GM12872 (cell line): ENCODE measurements at regions not wholly inside any gene's neighbourhood (a gene's known extent, or its start where the extent isn't known, plus 50 kb on each side); places are given as distances from the start of the nearest gene placed in this dataset.

ENCODE experiments used
- CTCF ChIP-seq: IDR thresholded peaks from 3 replicates; pipeline ENCODE4 v1.5.1; 2011; ENCODE audit warnings: low read depth, mild to moderate bottlenecking, low read length, moderate library complexity; ENCODE audit not compliant: insufficient read depth

- no peak for TF ChIP-seq CTCF
Observed at GRCh38 chr13:95352486-95352885, 51.2 kb upstream of the ABCC4 start.

- TF ChIP-seq CTCF = no peak
Observed at GRCh38 chr13:95354156-95354555, 52.9 kb upstream of the ABCC4 start.

- no peak for TF ChIP-seq CTCF
Observed at GRCh38 chr13:95354680-95355487, 53.6 kb upstream of the ABCC4 start.

GRCh38 chr13:95355494-95355893, 54.2 kb upstream of the ABCC4 start:
- TF ChIP-seq CTCF = no peak

GRCh38 chr13:95356916-95357315, 55.7 kb upstream of the ABCC4 start:
- no peak for TF ChIP-seq CTCF

- TF ChIP-seq CTCF = no peak
Observed at GRCh38 chr13:95357875-95358274, 56.6 kb upstream of the ABCC4 start.

GRCh38 chr13:95360052-95360451, 58.8 kb upstream of the ABCC4 start:
- no peak for TF ChIP-seq CTCF
